Occipital lobe (tissue), 1 donor: ENCODE measurements at regions not wholly inside any gene's neighbourhood (a gene's known extent, or its start where the extent isn't known, plus 50 kb on each side); places are given as distances from the start of the nearest gene placed in this dataset.

ENCODE experiments used
- DNase-seq: peaks from one replicate; lab custom pipeline; 2025; lab: John Stamatoyannopoulos, UW

DNA sequence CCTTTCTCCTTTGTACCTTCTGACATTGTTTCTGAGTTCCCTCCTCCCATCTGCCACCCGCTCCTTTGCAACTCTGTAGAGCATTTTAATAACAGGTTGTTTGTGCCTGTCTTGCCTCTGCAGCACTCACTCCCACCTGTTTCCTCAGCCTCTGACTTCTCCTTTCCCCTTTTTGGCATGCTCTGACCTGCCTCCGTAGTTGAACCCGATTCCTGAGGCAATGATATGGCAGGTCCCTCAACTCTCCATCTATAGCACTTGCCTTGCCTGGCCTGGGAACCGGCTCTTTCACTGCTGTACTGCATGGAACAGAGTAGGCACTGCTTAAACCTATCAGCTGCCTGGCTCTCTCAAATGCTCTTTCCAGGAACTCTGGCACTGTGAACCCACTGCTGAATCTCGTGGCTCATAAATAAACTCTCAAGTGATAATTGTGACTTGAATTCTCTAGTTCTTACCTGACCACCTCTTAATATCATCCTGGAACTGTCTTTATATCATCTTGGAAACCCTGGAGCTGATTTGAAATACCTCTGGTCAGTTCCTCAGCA lies 50.3 kb downstream of the UTRN start:
- no peak for DNase-seq

DNA sequence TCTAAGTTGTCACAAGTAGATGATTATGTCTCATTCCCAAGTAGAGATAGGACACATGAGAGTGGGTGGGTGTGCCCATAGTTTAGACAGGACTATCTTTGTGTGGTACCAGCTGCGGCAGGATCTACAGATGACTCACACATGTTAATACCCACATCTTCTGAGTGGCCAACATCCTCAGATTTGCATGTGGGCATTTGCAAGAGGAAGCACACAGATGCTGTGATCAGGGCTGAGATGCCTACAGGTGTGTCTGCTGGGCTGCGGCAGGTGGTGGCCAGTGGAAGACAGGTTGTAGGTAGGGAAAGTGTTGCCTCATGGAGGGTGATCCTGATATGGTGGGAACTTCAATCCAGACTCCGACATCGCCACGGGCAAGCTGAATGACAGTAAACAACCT lies 50.8 kb downstream of the UTRN start:
- no peak for DNase-seq

DNA sequence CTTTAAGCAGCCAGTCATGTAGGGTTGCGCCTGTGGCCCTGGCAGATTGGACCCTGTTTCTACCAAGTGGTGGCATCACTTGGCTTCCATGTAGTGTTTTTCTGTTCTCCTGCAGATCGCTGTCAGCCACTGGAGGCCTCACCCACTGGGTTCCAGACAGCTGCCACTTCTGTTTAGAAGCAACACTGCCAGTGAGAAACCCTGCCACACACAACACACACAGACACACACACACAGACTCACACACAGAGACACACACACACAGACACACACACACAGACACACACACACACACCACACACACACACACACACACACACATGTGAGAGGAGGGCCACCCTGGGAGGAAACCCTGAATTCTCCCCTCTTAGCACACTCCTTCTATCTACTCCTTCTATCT lies 51.8 kb downstream of the UTRN start:
- DNase-seq = no peak

DNA sequence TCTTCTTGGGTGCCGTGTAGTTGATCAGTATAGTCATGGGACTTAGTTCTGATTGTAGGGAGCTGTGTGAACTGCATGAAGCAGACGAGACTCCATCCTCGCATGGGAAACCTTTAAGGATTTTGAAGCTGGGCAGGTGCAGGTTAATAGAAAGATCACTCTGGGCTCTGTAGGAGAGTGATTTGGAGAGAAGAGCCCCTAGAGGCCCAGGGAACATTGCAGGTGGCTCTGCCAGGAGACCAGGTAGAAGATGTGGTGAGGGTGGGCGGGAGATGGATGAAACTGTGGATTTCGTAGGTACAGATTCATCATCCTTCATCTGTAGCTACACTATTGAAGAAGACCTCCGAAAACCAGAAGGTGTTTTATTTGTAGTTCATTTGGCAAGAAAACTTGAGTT lies 53.3 kb downstream of the UTRN start:
- no peak for DNase-seq

DNA sequence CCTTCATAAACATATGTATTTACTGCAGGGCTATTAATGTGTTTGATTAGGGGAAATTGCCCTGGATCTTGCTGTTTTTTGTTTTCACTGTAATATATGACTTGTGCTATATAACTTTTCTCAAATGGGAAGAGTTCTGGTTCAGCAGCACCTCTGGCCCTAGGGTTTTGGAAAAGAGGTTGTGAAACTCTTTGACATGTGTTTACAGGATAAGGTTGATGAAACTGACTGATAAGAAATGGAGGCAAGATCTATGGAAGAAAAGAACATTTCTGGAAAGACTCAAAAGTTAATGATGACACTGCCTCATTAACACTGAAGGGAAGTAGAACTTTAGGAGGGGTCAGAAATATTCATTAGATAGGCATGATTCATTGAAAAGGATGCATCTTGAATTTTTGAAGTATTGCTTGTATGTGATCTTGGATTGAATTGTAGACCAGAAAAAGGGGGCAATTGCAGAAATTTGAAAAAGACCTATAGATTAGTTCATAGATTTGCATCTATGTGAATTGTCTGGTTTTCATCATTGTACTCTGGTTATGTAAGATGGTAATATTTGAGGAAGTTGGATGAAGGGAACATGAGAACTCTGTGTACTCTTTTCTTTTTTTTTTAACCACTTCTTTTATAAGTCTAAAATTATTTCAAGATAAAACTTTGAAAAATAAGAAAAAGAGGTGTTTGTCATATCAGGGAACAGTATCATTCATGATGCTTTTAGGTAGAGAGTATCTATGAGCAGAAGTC lies 54.0 kb downstream of the UTRN start:
- DNase-seq = no peak

DNA sequence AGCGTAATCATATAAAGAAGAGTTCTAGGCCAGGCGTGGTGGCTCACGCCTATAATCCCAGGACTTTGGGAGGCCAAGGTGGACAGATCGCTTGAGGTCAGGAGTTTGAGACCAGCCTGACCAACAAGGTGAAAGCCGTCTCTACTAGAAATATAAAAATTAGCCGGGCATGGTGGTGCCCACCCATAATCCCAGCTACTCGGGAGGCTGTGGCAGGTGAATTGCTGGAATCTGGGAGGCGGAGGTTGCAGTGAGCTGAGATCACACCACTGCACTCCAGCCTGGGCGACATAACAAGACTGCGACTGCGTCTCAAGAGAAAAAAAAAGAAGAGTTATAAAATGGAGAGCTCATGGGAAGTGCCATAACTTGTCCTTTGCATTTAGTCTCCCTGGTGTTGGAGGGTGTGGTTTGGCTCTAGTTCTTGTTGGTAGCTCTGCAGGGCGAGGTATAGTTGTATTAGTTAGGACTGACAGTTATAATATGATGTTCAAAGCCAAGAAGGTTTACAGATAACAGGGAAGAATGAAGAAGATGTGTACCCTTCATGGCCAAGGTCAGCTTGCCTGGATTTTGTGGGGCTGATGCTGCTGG lies 54.8 kb downstream of the UTRN start:
- DNase-seq = no peak

DNA sequence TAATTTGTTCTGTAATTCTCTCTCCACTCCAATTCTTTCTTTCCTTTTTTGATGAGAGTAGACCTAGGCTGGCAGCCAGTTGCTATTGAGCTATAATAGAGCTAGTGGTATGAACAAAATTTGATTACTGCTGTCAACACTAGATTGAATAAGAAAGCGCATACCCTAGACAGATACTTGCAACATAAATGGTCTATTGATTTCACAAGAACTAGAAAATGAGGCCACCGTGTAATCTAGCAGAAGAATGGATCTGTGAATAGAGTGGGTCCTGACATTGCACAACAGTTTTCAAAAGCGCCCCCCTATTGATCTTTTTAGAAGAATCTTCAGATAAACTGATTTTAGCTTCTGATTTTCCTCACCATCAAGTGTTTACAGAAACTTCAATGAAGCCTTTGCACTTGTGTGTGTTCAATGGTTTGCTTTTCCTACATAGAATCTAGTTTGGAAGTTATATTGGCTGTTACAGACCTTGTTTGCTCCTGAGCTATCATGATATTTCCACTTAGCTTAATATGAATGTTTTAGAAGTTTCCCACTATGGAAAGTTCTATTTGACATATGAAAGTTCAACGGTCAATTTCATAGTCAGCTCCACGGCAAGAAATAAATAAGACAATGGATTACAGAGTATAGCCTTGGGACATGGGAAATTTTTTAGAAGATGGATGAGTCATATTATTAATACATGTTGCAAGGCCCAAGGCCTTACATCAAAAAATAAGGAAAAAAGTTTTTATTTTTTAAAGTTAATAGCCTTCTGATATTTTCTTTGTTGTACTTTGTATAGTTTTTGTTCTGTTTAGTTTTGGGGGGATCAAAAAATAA lies 55.6 kb downstream of the UTRN start:
- DNase-seq = no peak

DNA sequence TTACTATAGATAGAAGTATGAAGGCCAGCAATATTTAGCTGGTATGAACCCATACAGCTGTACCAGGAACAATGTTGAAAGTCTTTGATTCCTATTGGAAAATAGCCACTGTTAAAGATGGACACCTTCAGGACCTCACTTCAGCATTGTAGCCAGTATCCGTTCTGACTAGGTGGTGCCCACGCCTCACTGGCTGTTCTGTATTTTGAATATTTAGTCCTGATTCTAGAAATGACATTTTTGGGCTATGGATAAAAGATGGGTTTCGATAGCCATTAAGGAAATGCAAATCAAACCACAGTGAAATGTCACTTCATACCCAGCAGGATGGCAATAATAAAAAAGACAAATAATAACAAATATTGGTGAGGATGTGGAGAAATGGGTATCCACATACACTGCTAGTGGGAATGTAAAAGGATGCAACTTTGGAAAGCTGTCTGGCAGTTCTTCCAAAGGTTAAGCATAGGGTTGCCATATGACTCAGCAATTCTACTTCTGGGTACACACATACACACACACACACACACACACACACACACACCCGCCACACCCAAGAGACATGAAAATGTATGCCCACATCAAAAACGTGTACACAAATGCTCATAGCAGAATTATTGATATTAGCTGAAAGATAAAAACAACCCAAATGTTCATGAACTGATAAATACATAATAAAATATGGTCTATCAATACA lies 56.8 kb downstream of the UTRN start:
- no peak for DNase-seq

DNA sequence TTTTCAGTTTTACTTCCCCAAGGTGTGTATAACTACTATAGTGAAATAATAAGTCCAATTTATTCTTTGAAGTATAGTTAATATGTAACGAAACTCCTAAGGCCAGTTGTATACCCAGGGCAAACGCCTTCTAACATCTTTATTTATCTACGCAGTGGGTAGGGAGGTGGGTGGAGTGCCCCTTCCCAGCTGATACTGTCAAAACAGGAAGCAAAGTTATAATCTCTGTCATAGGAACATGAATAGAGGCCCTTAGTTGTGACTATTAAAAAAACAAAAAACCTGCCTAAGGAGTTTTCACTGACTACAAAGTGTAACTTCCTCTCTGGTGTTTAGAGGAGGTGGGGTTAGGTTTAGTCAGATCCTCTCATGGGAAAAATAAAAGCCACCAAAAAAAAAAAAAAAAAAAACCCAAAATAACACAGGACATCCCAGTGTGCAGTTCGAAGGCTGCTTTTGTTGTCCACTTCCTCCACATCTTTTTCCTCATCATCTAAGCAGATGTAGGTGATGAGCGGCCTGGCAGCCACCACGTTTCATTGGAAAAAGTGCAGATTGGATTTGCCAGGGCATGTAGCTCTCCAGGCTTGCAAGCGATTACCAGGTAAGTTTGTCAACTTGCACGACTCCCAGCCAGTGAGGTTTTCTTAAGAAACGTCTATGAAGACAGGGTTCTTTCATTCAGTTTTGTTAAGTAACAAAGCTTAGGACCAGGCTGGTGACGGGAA lies 58.7 kb downstream of the UTRN start:
- no peak for DNase-seq

DNA sequence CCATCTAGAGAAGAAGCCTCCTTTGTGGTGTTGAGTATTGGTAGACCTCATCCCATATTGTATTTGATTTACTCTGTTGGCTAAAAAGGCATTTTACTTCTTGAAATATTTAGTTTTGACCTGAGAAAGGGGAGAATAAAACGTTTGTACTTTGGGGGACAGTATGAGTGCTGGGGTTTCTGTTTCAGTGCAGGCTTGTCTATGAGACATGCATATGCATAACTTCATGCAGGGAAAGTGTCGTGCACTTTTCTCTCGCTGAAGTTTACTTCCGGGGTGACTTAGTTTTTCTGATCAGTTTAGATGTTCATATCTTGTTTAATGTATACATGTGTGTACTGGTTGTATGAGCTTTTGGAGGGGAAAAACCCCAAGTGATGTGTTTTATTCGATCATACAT lies 59.5 kb downstream of the UTRN start:
- no peak for DNase-seq

DNA sequence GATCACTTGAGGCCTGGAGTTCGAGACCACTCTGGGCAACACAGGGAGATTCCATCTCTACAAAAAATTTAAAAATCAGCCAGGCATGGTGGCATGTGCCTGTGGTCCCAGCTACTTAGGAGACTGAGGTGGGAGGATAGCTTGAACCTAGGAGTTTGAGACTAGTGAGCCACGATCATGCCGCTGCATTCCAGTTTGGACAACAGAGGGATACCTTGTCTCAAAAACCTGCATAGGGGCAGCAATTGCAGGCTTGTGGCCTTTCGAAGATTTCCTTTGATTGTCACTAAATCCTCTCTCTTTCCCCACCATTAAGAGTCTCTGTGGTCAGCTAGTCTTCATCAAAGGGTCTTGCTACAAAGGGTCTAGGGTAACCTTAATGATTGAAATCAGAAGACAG lies 60.3 kb downstream of the UTRN start:
- DNase-seq = no peak

DNA sequence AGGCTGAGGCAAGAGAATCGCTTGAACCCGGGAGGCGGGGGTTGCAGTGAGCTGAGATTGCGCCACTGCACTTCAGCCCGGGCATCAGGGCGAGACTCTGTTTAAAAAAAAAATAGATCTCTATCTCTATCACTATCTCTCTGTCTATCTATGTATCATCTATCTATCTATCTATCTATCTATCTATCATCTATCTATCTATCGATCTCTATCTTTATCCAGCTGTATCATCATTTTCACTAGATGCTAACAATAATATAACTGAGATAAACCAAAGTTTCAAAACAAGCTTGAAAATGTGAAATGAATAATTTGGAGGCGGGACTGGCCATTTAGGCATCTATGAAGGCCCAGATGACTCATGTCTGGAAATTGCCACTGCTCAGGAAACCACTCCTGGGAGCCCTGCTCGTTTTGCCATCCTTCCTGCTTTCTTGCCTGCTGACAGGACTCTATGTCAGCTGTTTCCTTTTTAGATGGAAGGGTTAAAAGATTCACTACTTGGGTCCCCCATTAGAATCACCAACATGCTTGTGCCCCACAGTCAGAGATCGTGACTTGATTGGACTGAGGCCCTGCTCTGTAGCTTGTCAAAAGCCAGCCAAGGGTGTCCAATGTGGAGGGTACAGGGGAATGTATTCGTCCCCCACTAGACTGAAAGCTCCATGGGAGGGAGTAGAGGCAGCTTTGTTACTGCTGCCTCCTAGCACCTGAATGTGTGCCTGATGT lies 61.7 kb downstream of the UTRN start:
- no peak for DNase-seq

DNA sequence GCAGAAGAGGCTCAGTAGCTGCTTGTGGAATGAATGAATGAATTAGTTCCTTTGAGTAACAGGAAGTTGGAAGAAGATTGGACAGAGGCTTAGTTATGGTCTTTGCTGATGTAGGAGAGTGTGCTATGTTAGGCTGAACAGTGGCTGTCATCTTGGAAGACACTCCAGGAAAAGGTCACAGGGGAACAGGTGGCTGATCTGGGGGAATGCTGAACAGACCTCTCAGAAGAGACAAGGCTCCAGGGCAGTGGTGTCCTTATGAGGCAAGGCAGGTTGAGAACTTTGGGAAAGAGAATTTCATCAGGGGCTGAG lies 62.3 kb downstream of the UTRN start:
- DNase-seq = no peak

DNA sequence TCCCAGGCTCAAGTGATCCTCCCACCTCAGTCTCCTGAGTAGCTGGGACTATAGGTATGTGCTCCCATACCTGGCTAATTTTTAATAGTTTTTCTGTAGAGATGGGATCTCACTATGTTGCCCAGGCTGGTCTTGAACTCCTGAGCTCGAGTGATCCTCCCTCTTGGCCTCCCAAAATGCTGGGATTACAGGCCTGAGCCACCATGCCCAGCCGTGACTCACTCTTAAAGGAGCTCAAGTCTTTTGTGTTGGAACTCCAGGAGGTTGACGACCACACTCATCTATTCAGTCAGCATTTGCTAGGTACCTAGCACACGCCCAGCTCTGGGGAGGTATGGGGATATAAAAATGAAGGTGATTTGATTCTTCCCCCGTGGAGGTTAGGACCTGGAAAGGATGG lies 62.8 kb downstream of the UTRN start:
- DNase-seq = no peak

DNA sequence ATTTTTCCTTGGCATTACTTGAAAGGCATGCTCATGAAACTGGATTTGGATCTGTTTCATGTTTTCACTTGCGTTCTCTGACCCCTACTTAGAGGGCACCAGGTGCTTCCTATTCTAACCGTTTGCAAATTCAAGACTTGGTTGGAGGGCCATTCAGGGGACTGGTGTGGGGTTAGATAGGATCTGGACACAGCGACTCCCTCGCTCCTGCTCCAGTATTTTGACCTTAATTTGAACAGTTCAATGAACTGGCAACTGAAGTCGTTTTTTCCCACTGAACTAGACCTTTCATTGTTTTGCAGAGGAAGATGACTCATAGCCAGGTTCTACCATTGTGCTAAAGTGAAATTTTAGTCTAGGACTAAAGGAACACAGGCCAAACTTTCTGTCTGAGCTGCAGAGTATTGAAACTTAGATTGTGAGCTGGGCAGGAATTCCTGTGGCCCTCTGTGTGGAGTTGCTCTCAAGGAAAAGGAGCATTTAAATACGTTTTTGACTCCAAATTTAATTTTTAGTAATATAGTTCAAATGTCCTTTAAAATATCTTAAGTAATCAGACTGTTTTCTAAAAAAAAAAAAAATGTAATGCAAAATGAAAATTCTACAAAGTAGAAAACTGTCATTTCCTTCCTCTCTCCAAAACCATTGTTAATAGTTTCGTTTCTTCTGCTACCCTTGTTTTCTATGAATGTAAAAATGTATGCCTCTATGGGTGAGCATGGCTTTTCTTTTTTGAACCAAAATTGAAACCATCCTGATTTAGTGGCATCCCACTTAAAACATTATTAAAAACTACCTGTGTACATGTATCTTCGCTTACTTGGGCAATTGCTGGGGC lies 64.8 kb downstream of the UTRN start:
- no peak for DNase-seq

DNA sequence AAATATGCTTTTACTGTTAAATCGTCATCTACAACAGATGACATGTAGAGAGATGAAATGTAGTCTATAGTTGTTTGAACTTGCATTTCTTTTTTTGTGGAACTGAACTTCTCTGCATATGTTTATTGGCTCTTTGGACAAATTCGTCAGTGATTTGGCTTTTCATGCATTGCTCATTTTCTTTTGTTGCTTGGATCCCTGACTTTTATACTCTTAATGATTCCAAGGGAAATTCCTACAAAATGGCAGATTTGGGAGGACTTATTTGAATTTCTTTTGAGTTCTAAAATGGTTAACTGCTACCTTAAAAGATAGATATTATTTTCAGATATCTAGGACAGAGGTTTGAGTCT lies 65.4 kb downstream of the UTRN start:
- no peak for DNase-seq

DNA sequence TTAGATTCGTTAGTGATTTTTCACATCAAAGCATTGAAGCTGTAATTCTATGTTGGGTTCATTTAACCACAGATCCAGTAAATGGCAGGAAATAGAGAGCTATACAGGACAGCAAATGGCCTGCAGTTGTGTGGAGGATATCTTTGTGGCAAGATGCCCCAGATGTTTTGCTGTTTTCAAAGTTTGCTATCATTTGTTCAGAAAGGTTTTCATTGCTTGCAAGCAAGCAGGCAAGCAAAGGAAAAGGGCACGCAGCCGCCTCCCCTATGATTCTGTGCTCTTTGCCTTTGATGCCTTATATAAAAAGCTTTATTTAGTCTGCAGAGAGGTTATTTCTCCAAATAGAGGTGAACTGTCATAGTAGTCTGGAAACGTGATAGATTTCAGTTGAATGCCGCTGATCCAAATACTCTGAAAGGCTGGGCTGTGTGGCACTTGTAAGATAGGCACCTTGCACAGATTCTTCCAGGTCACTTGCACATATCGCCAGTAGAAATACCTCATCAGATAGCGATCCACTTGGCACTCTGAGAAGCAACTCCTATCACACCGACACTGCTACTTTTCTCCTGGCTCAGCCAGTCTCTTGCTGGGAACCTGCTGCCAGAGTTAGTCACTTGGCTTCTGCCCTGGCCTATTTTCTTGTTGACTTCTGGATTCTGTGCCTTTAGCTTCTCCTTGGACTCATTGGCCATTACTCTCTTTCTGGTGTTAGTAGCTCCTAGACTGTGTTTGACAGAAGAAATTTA lies 66.4 kb downstream of the UTRN start:
- DNase-seq = no peak

DNA sequence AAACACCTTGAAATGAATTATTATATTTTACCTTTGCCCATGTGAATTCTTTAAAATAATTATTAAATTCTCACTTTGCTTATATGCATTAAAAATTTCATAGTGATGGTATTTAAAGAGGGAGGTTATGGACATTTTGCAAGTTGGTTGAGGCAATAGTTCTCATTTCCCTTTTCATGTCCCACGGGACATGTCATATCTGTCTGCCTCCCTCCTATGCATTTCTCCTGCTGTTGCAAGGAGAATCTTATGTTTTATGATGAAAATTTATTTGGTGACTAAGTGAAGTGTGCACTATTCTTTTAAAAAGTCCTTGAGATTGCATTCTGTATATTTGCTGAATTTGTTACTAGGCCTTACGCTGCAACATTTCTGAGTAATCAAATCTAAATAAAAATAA lies 67.2 kb downstream of the UTRN start:
- DNase-seq = no peak

DNA sequence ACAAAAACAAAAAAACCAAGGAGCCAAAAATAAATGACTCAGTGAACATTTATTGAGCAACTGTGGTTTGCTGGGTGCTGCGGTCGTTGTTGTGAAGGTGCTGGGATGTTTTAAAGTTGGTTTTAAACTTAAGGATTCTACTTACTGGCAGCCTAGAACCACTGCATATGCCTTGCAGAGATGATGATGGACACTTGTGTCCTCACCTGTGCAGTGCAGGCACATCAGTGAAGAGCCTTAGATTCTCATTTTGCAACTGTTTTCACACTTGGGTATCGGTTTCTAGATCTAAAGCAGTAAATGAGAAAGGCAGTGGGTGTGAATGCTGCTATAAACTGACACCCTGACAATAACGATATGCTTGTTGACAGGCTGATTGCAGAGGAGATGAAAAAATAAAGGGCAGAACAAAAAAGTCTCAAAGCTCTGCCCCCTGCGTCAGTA lies 68.8 kb downstream of the UTRN start:
- no peak for DNase-seq
